ENCODE measurements at regions not wholly inside any gene's neighbourhood (a gene's known extent, or its start where the extent isn't known, plus 50 kb on each side); places are given as distances from the start of the nearest gene placed in this dataset.

GRCh38 chr13:77838271-77838670, 80.4 kb downstream of the EDNRB start:
- DNase-seq (ENCODE audit: low read depth): no peak

- peak; percentile 60 for DNase-seq (ENCODE audit: low read depth)
Observed at GRCh38 chr13:77836423-77836822, 82.2 kb downstream of the EDNRB start.

- peak; percentile 94 for DNase-seq (ENCODE audit: low read depth)
Observed at GRCh38 chr13:77833331-77833863, 85.2 kb downstream of the EDNRB start.

GRCh38 chr13:77832339-77833100, 86.1 kb downstream of the EDNRB start:
- DNase-seq (ENCODE audit: low read depth): peak; percentile 66

GRCh38 chr13:77831866-77832265, 86.8 kb downstream of the EDNRB start:
- no peak for DNase-seq (ENCODE audit: low read depth)

GRCh38 chr13:77829963-77830362, 88.7 kb downstream of the EDNRB start:
- no peak for DNase-seq (ENCODE audit: low read depth)

- DNase-seq (ENCODE audit: low read depth): no peak
Observed at GRCh38 chr13:77828799-77829198, 89.8 kb downstream of the EDNRB start.

- DNase-seq (ENCODE audit: low read depth): peak; percentile 24
Observed at GRCh38 chr13:77827332-77827731, 91.3 kb downstream of the EDNRB start.

GRCh38 chr13:77820431-77821149, 98.0 kb downstream of the EDNRB start:
- no peak for DNase-seq (ENCODE audit: low read depth)

- DNase-seq (ENCODE audit: low read depth): peak; percentile 25
Observed at GRCh38 chr13:77817521-77817920, 101.1 kb downstream of the EDNRB start.

- peak; percentile 47 for DNase-seq (ENCODE audit: low read depth)
Observed at GRCh38 chr13:77815330-77815729, 103.3 kb downstream of the EDNRB start.
